HG03565 (cell line): ENCODE measurements at regions not wholly inside any gene's neighbourhood (a gene's known extent, or its start where the extent isn't known, plus 50 kb on each side); places are given as distances from the start of the nearest gene placed in this dataset.
"Not testable (repeated sequence)": the region's sequence is repeated elsewhere in the genome, so short reads cannot be mapped to it uniquely, and the experiment has no call there.

Experiments
- ATAC-seq: cut with Tn5 transposase; IDR thresholded peaks from one replicate; pipeline ENCODE4 v1.9.1; 2021; ENCODE audit warnings: mild to moderate bottlenecking, moderate library complexity; ENCODE audit not compliant: unreplicated experiment

GRCh38 chr4:18695733-18696527 lies 674.4 kb upstream of the LCORL start:
- ATAC-seq = no peak

- no peak for ATAC-seq
Measured at GRCh38 chr4:18691431-18692200, 670.1 kb upstream of the LCORL start.

- ATAC-seq = no peak
Measured at GRCh38 chr4:18690291-18690955, 668.9 kb upstream of the LCORL start.

- ATAC-seq = peak; percentile 64
Measured at GRCh38 chr4:18689308-18690115, 668.0 kb upstream of the LCORL start.

GRCh38 chr4:18688351-18688750 lies 666.8 kb upstream of the LCORL start:
- not testable (repeated sequence) for ATAC-seq

GRCh38 chr4:18686338-18687037 lies 664.9 kb upstream of the LCORL start:
- ATAC-seq = no peak

- no peak for ATAC-seq
Measured at GRCh38 chr4:18684932-18685331, 663.4 kb upstream of the LCORL start.

GRCh38 chr4:18676526-18676915 lies 655.0 kb upstream of the LCORL start:
- no peak for ATAC-seq

- ATAC-seq = no peak
Measured at GRCh38 chr4:18675586-18676525, 654.3 kb upstream of the LCORL start.

- ATAC-seq = no peak
Measured at GRCh38 chr4:18670034-18670433, 648.5 kb upstream of the LCORL start.

GRCh38 chr4:18669390-18669789 lies 647.8 kb upstream of the LCORL start:
- no peak for ATAC-seq

- ATAC-seq = no peak
Measured at GRCh38 chr4:18666322-18666721, 644.8 kb upstream of the LCORL start.

- ATAC-seq = no peak
Measured at GRCh38 chr4:18664171-18664570, 642.6 kb upstream of the LCORL start.

GRCh38 chr4:18645351-18645750 lies 623.8 kb upstream of the LCORL start:
- no peak for ATAC-seq

- no peak for ATAC-seq
Measured at GRCh38 chr4:18641334-18641733, 619.8 kb upstream of the LCORL start.

GRCh38 chr4:18638031-18638430 lies 616.5 kb upstream of the LCORL start:
- ATAC-seq = no peak

- ATAC-seq = no peak
Measured at GRCh38 chr4:18636001-18636585, 614.5 kb upstream of the LCORL start.

- no peak for ATAC-seq
Measured at GRCh38 chr4:18635531-18635930, 614.0 kb upstream of the LCORL start.

- no peak for ATAC-seq
Measured at GRCh38 chr4:18631586-18631985, 610.0 kb upstream of the LCORL start.
